Spinal cord (tissue), 9 donors: ENCODE measurements at regions not wholly inside any gene's neighbourhood (a gene's known extent, or its start where the extent isn't known, plus 50 kb on each side); places are given as distances from the start of the nearest gene placed in this dataset.

ENCODE experiments used
- DNase-seq, 6 donors: peaks; one replicate each; pipeline versions ENCODE4 v3.0.0 to v3.0.0-alpha.2; 2013 to 2015; ENCODE audit warnings: low spot score in 6 of 6, low read depth in 4 of 6
- H3K27ac ChIP-seq: one replicate; pipeline ENCODE4 v1.5.1; 2013; ENCODE audit warnings: low read depth, low read length, control low read depth
- H3K27me3 ChIP-seq: one replicate; pipeline ENCODE4 v1.6.1; 2013; ENCODE audit warnings: low read length; ENCODE audit not compliant: control insufficient read depth, insufficient read depth
- H3K36me3 ChIP-seq: one replicate; pipeline ENCODE4 v1.6.1; 2013; ENCODE audit warnings: low read length; ENCODE audit not compliant: control insufficient read depth, insufficient read depth
- H3K4me1 ChIP-seq: one replicate; pipeline ENCODE4 v1.6.1; 2013; ENCODE audit warnings: low read length; ENCODE audit not compliant: control insufficient read depth, insufficient read depth
- H3K4me3 ChIP-seq: one replicate; pipeline ENCODE4 v1.5.1; 2013; ENCODE audit warnings: low read depth, low read length, control low read depth
- H3K9me3 ChIP-seq: one replicate; pipeline ENCODE4 v1.6.1; 2013; ENCODE audit warnings: low read length; ENCODE audit not compliant: control insufficient read depth, insufficient read depth
- WGBS: methylation state at CpG from one replicate; pipeline ENCODE4 v1.1.5; 2013; ENCODE audit warnings: missing lambda C conversion rate; ENCODE audit not compliant: insufficient coverage; 5-methylcytosine and 5-hydroxymethylcytosine counted together
- donor health status: healthy.

DNA sequence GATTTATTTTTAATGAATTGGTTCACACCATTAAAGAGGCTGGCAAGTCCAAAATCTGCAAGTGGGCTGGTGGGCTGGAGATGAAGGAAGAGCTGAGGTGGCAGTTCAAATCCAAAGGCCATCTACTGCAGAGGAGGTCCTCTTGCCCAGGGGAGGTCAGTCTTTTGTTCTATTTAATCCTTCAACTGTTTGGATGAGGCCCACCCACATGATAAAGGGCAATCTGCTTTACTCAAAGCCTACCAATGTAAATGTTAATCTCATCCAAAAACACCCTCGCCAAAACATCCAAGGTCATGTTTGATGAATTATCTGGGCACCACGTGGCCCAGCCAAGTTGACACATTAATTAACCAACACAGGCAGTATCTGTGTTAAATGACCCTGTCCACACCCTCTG, 99.0 kb downstream of the RRAGC start:
- H3K27me3 ChIP-seq = no peaks in the 10 kb centered on the region
- DNase-seq = no peak
- no peak overlapping the region for H3K27ac ChIP-seq
- no peaks in the 10 kb centered on the region for H3K4me1 ChIP-seq
- 71% methylated on average over 2 of the region's 2 CpGs for WGBS
- peaks cover 3% of the 10 kb centered on the region for H3K9me3 ChIP-seq
- no peak overlapping the region for H3K4me3 ChIP-seq
- no peaks in the 10 kb centered on the region for H3K36me3 ChIP-seq

DNA sequence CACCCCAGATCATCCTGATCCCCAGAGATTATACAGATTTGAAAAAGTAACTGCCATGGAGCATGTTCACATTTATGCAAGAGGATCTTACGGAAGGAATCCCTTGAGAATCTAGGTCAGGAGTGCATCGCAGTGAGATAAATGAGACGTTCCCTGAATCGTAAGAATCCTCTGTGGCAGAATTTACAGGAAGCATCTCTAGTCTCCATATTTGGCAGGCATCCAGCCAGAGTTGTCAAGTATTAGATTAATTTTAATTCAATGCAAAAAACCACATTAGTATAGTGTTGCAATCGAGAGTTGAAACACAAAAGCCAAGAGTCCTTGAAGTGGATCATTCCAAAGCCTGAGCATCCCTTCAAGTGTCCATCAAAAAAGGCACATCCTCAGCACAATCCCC, 100.8 kb downstream of the RRAGC start:
- Histone ChIP-seq H3K4me3 (no peak overlapping the region), H3K27me3 (no peaks in the 10 kb centered on the region), H3K27ac (no peak overlapping the region), H3K9me3 (peaks cover 3% of the 10 kb centered on the region), H3K36me3 (no peaks in the 10 kb centered on the region), H3K4me1 (no peaks in the 10 kb centered on the region)
- WGBS = 76% methylated on average over 3 of the region's 5 CpGs
- peak in 1 of 6 donors; percentile 68 for DNase-seq

DNA sequence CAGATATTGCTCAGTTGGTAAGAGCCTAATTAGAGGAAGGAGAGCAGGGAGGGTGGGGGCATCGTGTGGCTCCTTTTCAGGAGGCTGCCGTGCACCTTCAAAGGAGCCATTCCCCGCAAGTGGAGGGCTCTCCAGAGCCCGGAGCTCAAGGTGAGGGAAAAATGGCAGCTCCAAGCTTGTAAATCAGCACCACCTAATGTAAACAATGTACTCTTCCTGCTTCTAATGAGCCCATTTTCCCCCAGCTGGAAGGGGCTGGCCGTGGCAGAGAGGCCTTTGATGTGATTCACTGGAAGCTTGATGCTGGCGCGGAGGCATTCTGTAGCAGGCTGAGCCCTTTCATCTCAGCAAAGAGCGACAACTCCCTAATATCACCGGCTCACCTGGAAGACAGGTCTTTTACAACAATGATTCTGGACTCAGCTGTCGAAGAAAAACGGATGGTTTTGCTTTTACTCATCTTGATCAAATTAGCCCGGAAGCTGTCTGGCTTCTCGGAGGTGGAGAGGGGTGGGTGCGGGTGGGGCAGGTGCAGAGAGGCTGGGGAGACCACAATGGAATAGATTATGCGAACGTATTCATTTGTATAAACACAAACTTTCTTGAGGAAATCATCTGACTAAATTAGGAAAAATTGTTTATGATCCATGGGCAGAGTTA, 112.5 kb downstream of the RRAGC start:
- no peak overlapping the region for H3K27ac ChIP-seq
- H3K9me3 ChIP-seq = no peaks in the 10 kb centered on the region
- DNase-seq = peak in 2 of 6 donors; percentile 7 to 49
- WGBS = 41% methylated on average over 5 of the region's 16 CpGs
- no peaks in the 10 kb centered on the region for H3K36me3 ChIP-seq
- H3K27me3 ChIP-seq = no peaks in the 10 kb centered on the region
- peaks cover 8% of the 10 kb centered on the region for H3K4me1 ChIP-seq
- H3K4me3 ChIP-seq = no peak overlapping the region

DNA sequence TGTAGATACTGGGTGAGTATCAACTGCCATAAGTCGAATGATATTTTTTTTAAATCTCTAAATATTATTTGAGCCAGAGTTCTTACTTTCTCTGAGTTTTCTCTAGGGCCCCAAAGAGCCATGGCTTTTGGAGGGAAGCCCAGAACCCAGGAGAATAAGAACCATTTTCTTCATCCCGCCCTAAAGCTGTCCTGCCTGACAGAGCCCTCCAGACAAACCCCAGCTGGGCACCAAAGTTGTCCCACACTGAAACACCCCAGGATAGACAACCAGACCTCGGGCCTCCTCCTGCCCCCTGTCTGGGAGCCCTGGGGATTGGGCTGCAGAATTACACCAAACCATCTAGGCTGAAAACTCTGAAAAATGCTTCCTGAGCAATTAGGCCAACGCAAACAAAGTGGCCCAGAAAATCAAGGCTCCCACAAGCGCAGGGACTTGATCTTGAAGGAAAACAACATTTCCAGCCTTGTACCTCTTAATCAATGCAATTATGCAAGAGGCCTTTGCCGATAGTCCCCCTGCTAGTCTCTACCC, 113.1 kb downstream of the RRAGC start:
- no peaks in the 10 kb centered on the region for H3K36me3 ChIP-seq
- H3K27ac ChIP-seq = no peak overlapping the region
- H3K4me3 ChIP-seq = no peak overlapping the region
- H3K4me1 ChIP-seq = peaks cover 8% of the 10 kb centered on the region
- H3K27me3 ChIP-seq = no peaks in the 10 kb centered on the region
- DNase-seq = peak in 2 of 6 donors; percentile 7 to 22
- H3K9me3 ChIP-seq = no peaks in the 10 kb centered on the region
- WGBS = 57% methylated on average over 3 of the region's 6 CpGs

DNA sequence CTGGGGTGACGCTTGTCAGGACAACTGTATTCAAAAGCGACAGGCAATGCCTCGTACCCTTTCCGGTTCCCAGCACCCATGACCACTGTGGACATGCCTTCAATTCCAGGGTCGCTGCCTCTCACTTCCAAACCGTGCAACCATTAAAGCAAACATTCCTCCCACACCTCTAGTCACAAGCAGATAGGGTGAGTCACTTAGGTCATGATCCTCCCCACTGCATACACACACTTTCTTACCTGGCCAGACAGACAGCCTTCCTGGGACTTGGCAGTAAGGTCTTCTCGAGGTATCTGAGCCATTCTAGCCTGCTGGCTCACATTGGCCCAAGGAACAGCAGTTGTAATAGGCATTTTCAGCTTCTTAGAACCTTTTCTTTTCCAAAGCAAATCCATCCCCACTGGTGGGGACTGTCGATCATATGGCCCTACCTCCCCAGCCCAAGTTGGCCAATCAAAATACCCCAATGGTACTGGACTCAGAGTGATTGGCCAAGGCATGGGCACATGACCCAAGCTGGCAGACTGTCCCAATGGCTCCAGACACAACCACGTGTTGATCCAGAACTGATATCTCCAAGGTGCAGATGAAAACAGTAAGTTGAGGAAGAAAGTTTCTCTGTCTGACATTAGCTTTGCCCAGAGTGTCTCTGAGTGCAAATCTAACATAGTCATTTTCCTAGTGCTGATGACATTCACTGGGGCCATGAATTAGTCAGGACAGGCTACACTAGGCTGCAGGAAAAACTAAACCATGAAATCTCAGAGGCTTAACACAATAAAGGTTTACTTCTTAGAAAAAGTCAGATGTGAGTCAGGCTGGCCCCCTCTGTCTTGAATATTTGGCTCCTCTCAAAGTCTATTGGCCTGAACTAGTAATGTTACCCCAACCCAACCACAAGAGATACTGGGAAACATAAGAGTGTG, 113.8 kb downstream of the RRAGC start:
- Histone ChIP-seq H3K36me3 (no peaks in the 10 kb centered on the region), H3K27ac (no peak overlapping the region)
- 91% methylated on average over 9 of the region's 9 CpGs for WGBS

DNA sequence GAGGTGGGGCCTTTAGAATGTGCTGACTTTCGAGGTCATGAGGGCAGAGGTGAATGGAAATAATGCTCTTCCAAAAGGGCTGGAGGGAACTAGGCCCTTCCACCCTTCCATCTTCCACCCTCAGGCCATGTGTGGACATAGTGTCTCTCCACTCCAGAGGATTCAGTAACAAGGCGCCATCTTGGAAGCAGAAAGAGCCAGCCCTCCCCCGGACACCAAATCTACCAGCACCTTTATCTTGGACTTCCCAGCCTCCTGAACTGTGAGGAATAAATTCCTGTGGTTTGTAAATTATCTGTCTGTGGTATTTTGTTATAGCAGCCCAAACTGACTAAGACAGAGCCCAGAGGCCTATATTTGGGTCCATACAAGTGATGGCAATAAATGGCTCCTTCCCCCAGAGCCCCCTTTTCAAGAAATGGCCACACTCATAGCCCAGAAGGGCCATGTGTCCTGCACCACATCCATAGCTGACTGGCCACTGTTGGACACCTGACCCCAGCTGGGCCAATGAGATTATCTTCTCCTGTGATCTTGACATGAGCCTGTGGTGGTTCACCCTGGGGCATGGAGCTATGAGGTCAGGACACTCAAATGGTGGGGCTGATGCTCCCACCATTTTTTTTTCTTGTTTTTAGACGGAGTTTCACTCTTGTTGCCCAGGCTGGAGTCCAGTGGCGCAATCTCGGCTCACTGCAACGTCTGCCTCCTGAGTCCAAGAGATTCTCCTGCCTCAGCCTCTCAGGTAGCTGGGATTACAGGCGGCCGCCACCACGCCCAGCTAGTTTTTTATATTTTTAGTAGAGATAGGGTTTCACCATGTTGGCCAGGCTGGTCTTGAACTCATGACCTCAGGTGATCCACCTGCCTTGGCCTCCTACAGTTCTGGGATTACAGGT, 114.9 kb downstream of the RRAGC start:
- WGBS = 80% methylated on average over 5 of the region's 10 CpGs
- Histone ChIP-seq H3K36me3 (no peaks in the 10 kb centered on the region), H3K27me3 (peaks cover 2% of the 10 kb centered on the region), H3K9me3 (no peaks in the 10 kb centered on the region), H3K4me3 (no peak overlapping the region), H3K27ac (no peak overlapping the region), H3K4me1 (peaks cover 8% of the 10 kb centered on the region)
- no peak for DNase-seq

More for the DNA sequence above, 113.8 kb downstream of the RRAGC start:
- Histone ChIP-seq H3K9me3 (no peaks in the 10 kb centered on the region), H3K27me3 (peaks cover 2% of the 10 kb centered on the region), H3K4me1 (peaks cover 8% of the 10 kb centered on the region), H3K4me3 (no peak overlapping the region)
- DNase-seq = no peak

DNA sequence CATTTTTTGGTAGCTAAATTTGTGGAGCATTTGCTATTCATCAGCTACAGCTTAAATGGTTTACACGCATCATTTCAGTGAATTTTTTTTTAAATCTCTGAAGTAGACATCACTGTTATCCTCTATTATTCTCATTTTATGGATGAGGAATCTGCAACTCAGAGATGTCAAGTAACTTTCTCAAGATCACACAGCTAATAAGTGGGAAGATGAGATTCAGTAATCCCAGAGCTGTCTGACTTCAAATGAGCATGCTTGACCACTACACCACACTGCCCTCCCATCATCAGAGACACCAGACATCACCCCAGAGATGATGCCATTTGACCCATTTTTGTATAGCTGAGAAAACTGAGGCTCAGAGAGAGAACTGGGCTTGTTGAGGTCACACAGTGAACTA, 116.4 kb downstream of the RRAGC start:
- DNase-seq = no peak
- WGBS = no CpG with 5 or more reads among the region's 1 CpG
- no peaks in the 10 kb centered on the region for H3K9me3 ChIP-seq

DNA sequence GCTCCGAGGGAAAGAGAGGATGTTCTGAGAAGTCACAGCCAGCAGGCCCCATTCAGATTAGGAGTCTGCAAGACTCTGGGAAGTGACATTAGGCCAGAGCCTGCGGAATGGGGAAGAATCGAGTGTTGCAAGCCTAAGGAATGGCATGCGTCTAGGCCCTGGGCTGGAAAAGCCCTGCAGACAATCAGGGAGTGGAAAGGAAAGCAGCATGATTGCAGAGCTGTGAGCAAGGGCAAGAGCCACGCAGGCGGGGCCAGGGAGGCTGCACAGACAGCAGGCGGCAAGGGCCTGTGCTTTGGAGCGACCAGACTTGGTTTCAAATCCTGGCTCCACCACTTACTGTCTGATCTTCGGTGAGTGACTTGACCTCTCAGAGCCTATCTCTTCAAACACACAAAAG, 118.2 kb downstream of the RRAGC start:
- no peak overlapping the region for H3K27ac ChIP-seq
- peaks cover 2% of the 10 kb centered on the region for H3K27me3 ChIP-seq
- 72% methylated on average over 7 of the region's 9 CpGs for WGBS
- H3K36me3 ChIP-seq = no peaks in the 10 kb centered on the region
- DNase-seq = peak in 1 of 6 donors; percentile 10
- no peaks in the 10 kb centered on the region for H3K4me1 ChIP-seq
- H3K4me3 ChIP-seq = no peak overlapping the region
- H3K9me3 ChIP-seq = no peaks in the 10 kb centered on the region

More for the DNA sequence above, 116.4 kb downstream of the RRAGC start:
- peaks cover 2% of the 10 kb centered on the region for H3K27me3 ChIP-seq
- H3K27ac ChIP-seq = no peak overlapping the region
- peaks cover 8% of the 10 kb centered on the region for H3K4me1 ChIP-seq
- H3K4me3 ChIP-seq = no peak overlapping the region
- H3K36me3 ChIP-seq = no peaks in the 10 kb centered on the region

DNA sequence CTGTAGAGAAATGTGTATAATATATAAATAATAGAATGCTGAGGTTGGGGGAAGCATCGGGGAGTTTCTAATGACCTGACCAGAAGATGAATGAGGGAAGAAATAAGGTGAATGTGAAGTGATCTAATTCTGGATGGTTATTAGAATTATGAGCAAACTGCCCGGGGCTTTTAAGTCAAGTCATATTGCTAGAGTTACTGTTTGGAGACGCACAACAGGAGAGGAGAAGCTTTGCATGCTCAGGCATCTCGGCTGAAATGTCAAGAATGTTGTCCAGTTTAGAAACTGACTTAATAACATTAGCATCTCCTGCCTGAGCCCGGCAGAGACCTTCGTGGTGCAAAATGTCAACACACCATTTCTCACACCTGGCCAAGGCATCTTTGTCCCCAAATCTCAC, 119.1 kb downstream of the RRAGC start:
- no peak overlapping the region for H3K4me3 ChIP-seq
- 78% methylated on average over 6 of the region's 6 CpGs for WGBS
- no peak for DNase-seq

More for the DNA sequence above, 119.1 kb downstream of the RRAGC start:
- no peaks in the 10 kb centered on the region for H3K36me3 ChIP-seq
- no peak overlapping the region for H3K27ac ChIP-seq
- H3K4me1 ChIP-seq = no peaks in the 10 kb centered on the region
- H3K9me3 ChIP-seq = no peaks in the 10 kb centered on the region
- peaks cover 2% of the 10 kb centered on the region for H3K27me3 ChIP-seq
